Osteoblast (primary cell): ENCODE measurements at regions not wholly inside any gene's neighbourhood (a gene's known extent, or its start where the extent isn't known, plus 50 kb on each side); places are given as distances from the start of the nearest gene placed in this dataset.

Experiments used
- DNase-seq: peaks from one replicate; pipeline ENCODE4 v3.0.0; 2011; ENCODE audit warnings: low spot score, mixed read lengths; ENCODE audit not compliant: insufficient read length; ENCODE audit errors: missing footprints
- H2AFZ ChIP-seq: 2 replicates; pipeline ENCODE4 v1.6.0; 2011; ENCODE audit warnings: mild to moderate bottlenecking, low read length
- H3K27ac ChIP-seq: 2 replicates; pipeline ENCODE4 v1.5.1; 2011; ENCODE audit warnings: mild to moderate bottlenecking, low read depth, low read length, moderate library complexity
- H3K27me3 ChIP-seq: 2 replicates; pipeline ENCODE4 v1.6.0; 2012; ENCODE audit warnings: mild to moderate bottlenecking, control low read depth, inconsistent platforms, low read length, moderate library complexity; ENCODE audit not compliant: insufficient read depth
- H3K36me3 ChIP-seq: 2 replicates; pipeline ENCODE4 v1.5.1; 2011; ENCODE audit warnings: mild to moderate bottlenecking, low read length, control low read depth, moderate library complexity; ENCODE audit not compliant: insufficient read depth
- H3K4me1 ChIP-seq: 2 replicates; pipeline ENCODE4 v1.5.1; 2011; ENCODE audit warnings: mild to moderate bottlenecking, low read length, control low read depth, moderate library complexity; ENCODE audit not compliant: insufficient read depth
- H3K4me2 ChIP-seq: 2 replicates; pipeline ENCODE4 v1.6.0; 2011; ENCODE audit warnings: mild to moderate bottlenecking, low read length; ENCODE audit not compliant: insufficient read depth
- H3K4me3 ChIP-seq: fragments of 200-600 bp; sonication (generic); 3 replicates; pipeline ENCODE4 v1.5.1; 2012; ENCODE audit warnings: mild to moderate bottlenecking, low read length, inconsistent platforms; ENCODE audit not compliant: insufficient read depth
- H3K79me2 ChIP-seq: 2 replicates; pipeline ENCODE4 v1.6.0; 2012; ENCODE audit warnings: mild to moderate bottlenecking, low read length, control low read depth, inconsistent platforms; ENCODE audit not compliant: insufficient read depth
- H3K9me3 ChIP-seq: 2 replicates; pipeline ENCODE4 v1.5.1; 2011; ENCODE audit warnings: low read depth, low read length, control low read depth
- H4K20me1 ChIP-seq: 2 replicates; pipeline ENCODE4 v1.6.0; 2012; ENCODE audit warnings: mild to moderate bottlenecking, low read length, control low read depth; ENCODE audit not compliant: insufficient read depth
- CTCF ChIP-seq: IDR thresholded peaks from 2 replicates; pipeline ENCODE4 v1.5.1; 2011; ENCODE audit warnings: mild to moderate bottlenecking, low read depth, low read length, moderate library complexity; ENCODE audit errors: extremely low read depth

- Histone ChIP-seq H3K79me2 (peaks cover 18% of the 10 kb centered on the region), H3K27ac (peak overlapping the region; percentile 71), H3K4me2 (no peak overlapping the region), H3K4me3 (no peak overlapping the region), H4K20me1 (no peaks in the 10 kb centered on the region), H3K4me1 (peaks cover 24% of the 10 kb centered on the region), H2AFZ (no peak overlapping the region), H3K9me3 (no peaks in the 10 kb centered on the region), H3K27me3 (no peaks in the 10 kb centered on the region), H3K36me3 (no peaks in the 10 kb centered on the region)
- peak; percentile 79 for DNase-seq
- no peak for TF ChIP-seq CTCF
These were observed 215.9 kb upstream of the GSE1 start for GRCh38 chr16:85396879-85397871.

DNA sequence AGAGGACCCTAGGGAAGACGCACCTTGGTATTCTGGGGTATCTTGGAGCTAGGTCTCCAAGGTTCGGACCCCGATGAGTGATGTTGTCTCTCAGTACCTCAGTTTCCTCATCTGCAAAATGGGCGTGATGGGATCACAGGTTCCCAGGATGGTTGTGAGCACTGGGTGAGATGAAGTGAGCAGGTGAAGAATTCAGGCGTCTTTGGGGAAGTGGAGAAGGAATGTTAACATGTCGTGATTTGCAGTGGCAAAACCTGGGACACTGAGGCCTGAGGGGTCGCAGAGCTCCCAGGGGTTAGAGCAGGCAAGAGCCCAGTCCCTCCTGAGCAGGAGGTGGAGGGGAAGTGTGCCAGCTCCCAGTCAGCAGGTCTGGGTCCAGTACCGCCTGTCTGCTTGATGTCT lies 215.1 kb upstream of the GSE1 start:
- peaks cover 18% of the 10 kb centered on the region for H3K79me2 ChIP-seq
- H4K20me1 ChIP-seq: no peaks in the 10 kb centered on the region
- no peak overlapping the region for H3K4me2 ChIP-seq
- peaks cover 28% of the 10 kb centered on the region for H3K4me1 ChIP-seq
- no peaks in the 10 kb centered on the region for H3K27me3 ChIP-seq
- no peak overlapping the region for H3K4me3 ChIP-seq
- H3K27ac ChIP-seq: no peak overlapping the region
- H3K36me3 ChIP-seq: no peaks in the 10 kb centered on the region
- H3K9me3 ChIP-seq: no peaks in the 10 kb centered on the region
- no peak overlapping the region for H2AFZ ChIP-seq
- TF ChIP-seq CTCF: no peak
- DNase-seq: no peak

DNA sequence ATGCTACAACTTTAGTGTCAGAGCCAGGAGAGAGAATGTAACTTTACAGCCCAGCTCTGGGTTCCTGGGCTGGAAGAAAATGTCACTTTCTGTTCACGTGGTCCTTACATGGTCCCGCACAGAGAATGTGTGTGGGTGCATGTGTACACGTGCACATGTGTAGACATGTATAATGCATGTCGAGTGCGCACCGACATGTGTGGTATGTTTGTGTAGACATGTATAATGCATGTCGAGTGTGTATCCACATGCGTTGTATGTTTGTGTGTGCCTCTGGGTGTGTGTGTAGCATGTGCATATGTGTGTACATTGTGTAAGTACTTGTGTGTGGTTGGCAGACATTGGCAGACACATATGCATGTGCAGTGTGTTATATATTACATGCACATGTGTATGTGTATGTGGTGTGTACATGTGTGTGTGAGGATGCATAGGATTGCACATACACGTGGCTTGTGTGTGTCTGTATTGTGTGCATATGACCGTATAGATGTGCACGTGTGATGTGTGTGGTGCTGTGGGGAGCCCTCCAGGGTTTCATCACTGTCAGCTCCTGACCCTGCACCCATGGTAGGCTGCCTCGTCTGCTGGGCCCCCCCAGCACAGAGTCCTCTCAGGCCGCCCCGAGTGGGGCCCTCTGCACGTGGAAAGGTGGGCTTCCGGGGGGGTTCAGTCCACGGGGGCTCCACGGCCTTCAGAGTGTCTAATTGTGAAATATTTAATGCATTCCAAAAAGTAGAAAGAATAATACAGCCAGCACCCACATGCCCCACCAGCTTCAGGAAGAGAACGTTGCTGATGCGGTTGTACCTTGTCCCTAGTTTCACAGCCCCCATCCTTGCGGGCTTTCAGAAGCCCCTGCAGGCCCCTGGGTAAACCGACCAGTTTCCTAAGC lies 214.2 kb upstream of the GSE1 start:
- Histone ChIP-seq H3K4me1 (peaks cover 33% of the 10 kb centered on the region), H3K27me3 (no peaks in the 10 kb centered on the region), H3K4me2 (no peak overlapping the region), H3K9me3 (no peaks in the 10 kb centered on the region), H3K4me3 (no peak overlapping the region), H3K27ac (no peak overlapping the region), H3K79me2 (peaks cover 20% of the 10 kb centered on the region), H4K20me1 (no peaks in the 10 kb centered on the region), H3K36me3 (no peaks in the 10 kb centered on the region), H2AFZ (no peak overlapping the region)
- TF ChIP-seq CTCF: no peak
- DNase-seq: no peak
